Urothelium cell line (cell line): ENCODE measurements at regions not wholly inside any gene's neighbourhood (a gene's known extent, or its start where the extent isn't known, plus 50 kb on each side); places are given as distances from the start of the nearest gene placed in this dataset.
A peak's percentile ranks its signal among the peaks of the same experiment; 100 is the strongest.

Source experiments
- DNase-seq: peaks from one replicate; pipeline ENCODE4 v3.0.0; 2011; ENCODE audit warnings: low spot score, mixed read lengths
- FAIRE-seq: peaks from 2 replicates; lab custom pipeline; 2011; peaks lifted over from hg19 to GRCh38; lab: Jason Lieb, UNC

DNA sequence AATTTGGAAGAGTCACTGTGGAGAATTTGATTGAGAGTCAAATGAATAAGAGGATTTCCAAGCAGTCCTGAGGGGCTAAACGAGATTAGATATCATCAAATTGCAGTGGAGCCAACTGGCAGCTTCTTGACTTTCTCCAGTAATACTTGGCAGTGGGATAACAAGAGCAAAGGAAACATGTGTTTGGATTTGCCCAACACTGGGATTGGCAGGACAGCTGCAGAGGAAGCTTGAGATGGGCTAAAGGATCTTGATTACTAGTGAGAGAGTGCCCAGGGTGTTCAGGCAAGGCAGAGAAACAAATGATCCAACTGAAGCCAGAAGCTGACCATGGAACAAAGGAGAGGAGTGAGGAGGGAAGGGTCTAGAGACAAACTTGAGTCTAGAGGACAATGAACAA lies 356.0 kb upstream of the ISL1 start:
- DNase-seq = no peak
- FAIRE-seq = no peak

GRCh38 chr5:51028394-51028793 lies 354.9 kb upstream of the ISL1 start:
- DNase-seq (no peak), FAIRE-seq (no peak)

DNA sequence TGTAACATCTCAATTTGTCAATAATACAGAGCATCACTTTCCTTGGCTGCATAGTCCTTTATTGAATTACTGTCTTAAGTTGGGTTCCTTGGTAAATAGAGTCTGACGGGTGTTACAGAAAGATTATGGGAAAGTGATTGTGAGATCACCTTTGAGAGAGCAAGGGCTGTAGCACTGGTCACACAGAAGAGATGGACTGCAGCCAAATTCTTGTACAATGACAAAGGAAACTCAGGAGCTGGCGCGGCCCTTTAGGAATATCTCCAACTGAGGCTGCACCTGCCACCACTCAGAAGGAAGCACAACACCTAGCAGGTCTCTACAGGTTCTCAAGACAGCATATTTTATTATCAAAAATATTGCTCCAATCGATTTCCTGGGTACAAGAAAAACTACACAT lies 350.0 kb upstream of the ISL1 start:
- FAIRE-seq (no peak), DNase-seq (no peak)

DNA sequence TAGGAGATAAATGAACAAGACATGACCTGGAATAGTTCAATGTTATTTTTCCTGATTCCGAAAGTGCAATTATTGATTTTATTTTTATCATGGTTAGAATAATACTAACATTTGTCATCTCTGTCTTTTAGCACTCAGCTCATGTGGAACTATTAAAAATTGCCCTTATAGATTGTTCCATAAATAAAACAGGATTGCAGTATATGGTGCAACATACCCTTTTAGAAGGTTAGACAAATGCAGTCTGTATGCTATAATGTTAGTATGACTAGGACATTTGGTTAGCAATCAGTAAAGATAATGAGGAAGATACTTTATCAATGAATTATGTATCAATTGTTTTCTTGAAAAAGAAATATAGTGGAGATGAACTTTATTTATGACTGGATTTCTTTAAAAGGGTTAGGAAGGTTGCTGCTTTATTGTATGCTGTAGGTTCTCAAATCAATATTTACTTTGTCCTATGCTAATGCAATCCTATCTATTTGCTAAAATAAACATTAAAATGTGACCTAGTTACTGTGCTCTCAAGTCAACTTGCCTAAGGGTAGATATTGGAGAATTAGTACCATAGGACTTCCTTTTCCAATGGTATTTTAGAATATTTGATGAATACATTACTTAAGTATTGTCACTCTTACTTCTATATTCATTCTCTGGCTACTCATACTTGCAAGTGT lies 348.9 kb upstream of the ISL1 start:
- FAIRE-seq = no peak
- no peak for DNase-seq

- DNase-seq (no peak), FAIRE-seq (no peak)
Observed at GRCh38 chr5:51039424-51040329, 343.6 kb upstream of the ISL1 start.

GRCh38 chr5:51043745-51044144 lies 339.5 kb upstream of the ISL1 start:
- FAIRE-seq = no peak
- no peak for DNase-seq

DNA sequence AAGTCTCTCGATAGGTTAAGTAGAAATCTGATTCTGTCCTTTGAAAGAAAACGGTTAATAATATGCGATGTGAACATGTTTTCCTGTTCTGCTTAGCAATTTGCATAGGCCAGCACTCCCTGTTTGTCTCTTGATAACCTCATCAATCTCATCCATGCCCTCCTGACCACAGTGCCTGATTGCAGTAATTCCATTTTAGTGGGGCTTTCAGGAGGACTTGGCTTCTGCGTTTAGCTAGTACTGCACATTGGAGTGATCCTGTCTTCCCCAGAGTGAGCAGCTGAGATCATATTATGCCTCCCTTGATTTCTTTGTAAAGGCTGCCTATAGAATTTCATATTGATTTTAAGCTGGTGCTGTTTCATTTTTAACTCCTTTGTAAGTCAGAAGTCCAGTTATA lies 335.9 kb upstream of the ISL1 start:
- FAIRE-seq (no peak), DNase-seq (no peak)

DNA sequence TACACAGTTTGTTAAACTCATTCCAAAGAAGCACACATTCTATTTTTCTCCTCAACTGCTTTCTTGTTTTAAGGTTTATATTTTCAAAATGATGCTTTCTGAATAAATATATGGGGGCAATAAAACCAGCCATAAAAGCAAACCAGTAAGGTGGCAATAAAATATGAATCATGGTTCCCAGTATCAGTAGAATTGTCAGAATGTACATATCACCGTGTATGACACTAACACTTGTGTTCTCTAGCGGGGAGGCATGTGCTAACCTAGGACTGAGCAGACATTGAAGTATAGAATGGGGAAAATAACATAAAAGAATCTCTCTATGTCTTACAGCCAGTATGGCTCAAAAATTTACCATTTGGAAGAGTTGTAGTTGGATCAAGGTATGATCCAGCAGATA lies 329.9 kb upstream of the ISL1 start:
- DNase-seq (no peak), FAIRE-seq (no peak)

- DNase-seq (no peak), FAIRE-seq (no peak)
Observed at GRCh38 chr5:51060953-51061352, 322.3 kb upstream of the ISL1 start.

GRCh38 chr5:51072937-51073336 lies 310.3 kb upstream of the ISL1 start:
- no peak for FAIRE-seq
- DNase-seq = no peak

DNA sequence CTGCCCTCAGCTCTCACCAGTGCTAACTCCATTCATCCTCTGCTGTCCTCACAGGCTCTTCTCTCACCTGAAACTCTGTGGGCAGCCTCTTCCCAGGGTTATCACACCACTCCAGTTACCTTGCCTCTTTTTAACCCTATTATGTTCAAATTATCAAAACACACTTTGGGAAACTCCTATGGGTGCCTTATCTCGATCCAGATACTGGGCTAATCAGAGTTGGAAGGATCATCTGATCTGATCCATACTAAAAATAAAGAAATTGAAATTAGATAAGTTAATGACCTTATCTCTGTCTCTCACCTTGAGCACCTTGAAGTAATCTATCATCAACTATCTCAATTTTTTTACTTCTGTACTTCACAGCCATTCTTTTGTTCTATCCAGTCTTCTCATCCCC lies 300.5 kb upstream of the ISL1 start:
- no peak for FAIRE-seq
- DNase-seq = no peak

- DNase-seq = no peak
Observed at GRCh38 chr5:51091816-51092215, 291.4 kb upstream of the ISL1 start.

DNA sequence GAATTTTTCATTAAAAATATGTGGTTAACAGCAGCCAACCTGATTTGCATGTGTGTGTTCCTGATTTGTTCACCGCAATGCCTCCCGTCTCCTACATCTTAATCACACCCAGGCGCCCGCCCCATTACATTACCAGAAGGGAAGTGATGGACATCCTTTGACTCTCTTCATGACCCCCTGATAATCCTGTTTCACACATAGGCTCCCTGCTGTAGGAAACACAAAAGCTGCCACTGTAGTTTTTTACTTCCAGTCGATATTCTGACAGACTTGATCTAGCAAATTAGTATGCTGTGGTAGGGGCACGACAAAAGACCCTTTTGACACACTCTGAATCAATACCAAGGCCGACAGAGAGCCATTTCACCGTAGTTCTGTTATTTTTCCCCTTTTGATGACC lies 287.8 kb upstream of the ISL1 start:
- DNase-seq (no peak), FAIRE-seq (no peak)

More at GRCh38 chr5:51091816-51092215, 291.4 kb upstream of the ISL1 start:
- FAIRE-seq = no peak

GRCh38 chr5:51096859-51097258 lies 286.4 kb upstream of the ISL1 start:
- no peak for FAIRE-seq
- no peak for DNase-seq

DNA sequence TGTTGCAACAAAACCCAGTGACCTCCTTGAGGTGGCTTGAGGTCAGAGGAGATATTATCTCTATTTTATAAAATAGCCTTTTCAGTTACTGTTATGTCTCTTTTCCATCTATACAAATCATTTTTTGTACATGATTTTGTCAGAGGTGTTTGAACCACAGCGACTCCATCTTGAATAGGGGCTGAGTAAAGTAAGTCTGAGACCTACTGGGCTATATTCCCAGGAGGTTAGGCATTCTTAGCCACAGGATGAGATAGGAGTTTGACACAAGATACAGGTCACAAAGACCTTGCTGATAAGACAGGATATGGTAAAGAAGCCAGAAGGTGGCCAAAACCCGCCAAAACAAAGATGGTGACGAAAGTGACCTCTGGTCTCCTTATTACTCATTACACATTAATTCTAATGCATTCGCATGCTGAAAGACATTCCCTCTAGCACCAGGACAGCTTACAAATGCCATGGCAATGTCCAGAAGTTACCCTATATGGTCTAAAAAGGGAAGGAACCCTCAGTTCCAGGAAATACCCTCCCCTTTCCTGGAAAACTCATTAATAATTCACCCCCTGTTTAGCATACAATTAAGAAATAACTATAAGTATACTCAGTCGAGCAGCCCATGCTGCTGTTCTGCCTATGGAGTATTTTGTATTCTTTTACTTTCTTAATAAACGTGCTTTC lies 283.9 kb upstream of the ISL1 start:
- FAIRE-seq (peak; percentile 40), DNase-seq (no peak)

GRCh38 chr5:51104556-51104955 lies 278.7 kb upstream of the ISL1 start:
- DNase-seq (no peak), FAIRE-seq (no peak)

DNA sequence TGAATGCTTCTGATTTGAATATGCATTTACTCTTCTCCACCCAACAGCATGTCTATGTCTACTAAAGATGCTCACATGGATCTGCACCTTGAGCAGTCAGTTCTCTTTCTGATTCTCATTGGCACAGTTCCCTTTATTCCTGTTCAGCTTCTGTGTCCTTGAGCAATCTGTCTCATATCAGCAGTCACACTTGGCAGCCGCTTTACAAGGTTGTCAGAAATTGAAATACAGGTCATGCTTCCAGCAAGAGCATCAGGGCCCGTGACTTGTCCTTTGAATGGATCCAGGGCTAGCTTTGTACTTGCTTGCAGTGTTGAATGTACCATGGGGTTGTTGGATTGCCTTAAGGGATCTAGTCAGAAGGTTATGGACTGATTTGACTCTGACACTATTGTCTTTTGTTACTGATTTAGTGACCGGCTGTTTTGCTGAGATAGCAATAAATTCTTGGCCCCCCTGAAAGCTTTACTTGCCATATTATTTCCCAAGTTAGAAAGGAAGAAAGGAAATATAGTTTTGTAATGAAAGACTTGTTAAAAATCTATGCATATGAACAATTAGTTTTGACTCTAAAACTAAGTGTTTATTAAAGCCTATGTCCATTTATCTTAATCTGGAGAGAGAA lies 273.4 kb upstream of the ISL1 start:
- DNase-seq (no peak), FAIRE-seq (no peak)

DNA sequence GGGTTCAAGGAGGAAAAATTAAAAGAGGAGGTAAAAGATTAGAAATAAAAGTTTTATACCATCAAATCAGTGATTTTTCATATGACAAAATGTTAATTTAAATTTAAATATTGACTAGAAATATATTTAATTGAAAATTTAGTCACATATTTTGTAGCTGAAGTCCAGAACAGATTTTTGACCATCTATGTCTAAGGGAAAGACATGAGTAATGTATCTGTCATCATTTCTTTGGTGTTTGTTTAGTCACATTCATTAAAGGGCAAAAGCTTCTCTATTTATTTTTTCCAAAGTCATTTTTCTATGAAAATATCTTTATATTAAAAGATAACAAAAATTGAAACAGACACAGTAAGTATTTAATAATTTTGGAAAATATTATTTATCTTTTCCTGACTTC lies 252.0 kb upstream of the ISL1 start:
- DNase-seq = no peak
- FAIRE-seq = no peak

DNA sequence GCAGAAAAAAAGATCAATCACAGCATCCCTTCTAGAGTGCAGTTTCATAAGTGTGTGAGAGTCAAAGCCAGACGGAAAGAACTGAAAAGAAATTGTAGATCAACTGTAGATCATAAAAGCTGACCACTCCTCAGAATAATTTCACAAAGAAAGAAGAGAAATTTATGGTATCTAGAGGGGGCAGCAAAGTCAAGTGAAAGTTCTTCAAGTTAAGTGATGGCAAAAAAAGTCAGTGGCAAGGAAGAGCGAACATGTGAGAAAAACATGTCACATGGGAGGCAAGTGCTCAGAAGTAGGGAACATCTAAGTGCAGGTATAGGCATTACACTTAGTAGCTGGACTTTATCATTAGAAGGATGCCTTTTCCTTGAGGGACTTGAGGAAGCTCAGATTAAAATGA lies 245.1 kb upstream of the ISL1 start:
- no peak for FAIRE-seq
- no peak for DNase-seq

GRCh38 chr5:51148437-51148836 lies 234.8 kb upstream of the ISL1 start:
- DNase-seq = no peak

DNA sequence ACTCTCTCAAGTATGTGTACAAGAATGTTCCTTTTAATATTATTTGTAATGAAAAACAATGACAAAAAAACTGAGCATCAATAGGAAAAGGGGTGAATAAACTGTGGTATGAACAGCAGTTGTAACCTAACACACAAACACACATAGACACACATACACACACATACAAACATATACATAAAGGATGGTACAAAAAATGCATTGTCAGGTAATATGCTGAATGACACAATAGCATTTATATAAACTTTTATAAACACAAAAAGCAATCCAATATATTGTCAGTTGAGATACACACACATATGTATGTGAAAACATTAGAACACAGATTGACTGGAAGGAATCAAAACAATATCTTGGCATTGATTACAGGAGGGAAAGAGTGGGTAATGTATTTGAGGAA lies 227.0 kb upstream of the ISL1 start:
- FAIRE-seq (no peak), DNase-seq (no peak)

More at GRCh38 chr5:51148437-51148836, 234.8 kb upstream of the ISL1 start:
- FAIRE-seq = no peak
